ENCODE measurements at regions not wholly inside any gene's neighbourhood (a gene's known extent, or its start where the extent isn't known, plus 50 kb on each side); places are given as distances from the start of the nearest gene placed in this dataset.
A peak's percentile ranks its signal among the peaks of the same experiment; 100 is the strongest.

DNA sequence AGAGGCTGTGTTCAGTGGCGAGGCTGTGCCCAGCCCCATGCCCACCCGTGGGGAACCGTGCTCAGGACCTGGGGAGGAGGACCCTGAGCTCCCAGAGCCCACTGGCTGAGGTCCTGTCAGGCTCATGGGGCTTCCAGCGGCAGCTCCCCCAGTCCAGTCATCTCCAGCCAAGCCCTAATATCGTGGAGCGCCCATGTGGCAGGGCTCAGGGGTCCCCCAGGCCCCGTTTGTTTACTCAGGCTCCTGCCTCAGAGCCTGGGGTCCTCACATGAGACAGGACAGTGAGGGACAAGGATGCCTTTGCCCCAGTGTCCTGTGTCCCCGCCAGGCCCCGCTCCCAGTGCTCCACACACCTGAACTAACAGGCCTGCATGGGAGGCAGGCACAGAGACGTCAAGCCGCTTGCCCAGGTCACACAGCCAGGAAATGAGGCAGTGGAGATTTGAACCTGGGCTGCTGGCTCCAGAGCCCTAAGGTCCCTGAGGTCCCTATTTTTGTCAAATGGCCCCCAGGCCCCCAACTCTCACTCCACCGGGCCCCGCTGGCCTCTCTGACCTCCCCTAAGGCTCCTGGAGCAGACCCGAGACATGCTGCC lies 100.7 kb upstream of the ACTRT2 start:
- DNase-seq: no peak

DNA sequence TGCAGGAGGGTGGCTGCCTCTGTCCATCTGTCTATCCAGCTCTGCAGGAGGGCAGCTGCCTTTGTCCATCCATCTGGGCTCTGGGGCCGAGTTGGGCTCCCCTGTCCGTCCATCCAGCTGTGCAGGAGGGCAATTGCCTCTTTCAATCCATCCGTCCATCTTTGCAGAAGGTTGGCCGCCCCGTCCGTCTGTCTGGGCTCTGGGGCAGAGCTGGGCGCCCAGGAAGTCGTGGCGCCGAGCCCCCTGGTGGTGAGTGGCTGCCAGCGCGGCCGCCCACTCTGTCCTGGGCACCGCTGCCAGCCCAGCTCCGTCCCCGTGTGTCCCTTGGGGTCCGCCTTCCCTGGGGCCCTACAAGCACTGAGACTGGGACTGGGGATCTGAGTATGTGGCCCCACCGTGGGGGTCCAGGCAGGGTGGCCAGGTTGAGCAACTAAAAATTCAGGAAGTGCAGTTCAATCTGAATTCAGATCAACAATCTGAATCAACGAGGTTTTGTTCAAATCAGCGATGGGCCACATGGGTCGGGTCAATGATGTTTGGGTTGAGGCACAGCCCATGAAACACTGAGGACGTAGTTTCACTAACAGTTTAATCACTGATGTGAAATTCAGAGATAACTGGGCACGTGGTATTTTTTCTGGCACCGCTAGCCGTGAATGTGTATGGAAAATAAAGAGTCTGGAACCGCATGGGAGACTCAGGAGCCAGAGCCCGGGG lies 99.1 kb upstream of the ACTRT2 start:
- DNase-seq: peak; percentile 18

DNA sequence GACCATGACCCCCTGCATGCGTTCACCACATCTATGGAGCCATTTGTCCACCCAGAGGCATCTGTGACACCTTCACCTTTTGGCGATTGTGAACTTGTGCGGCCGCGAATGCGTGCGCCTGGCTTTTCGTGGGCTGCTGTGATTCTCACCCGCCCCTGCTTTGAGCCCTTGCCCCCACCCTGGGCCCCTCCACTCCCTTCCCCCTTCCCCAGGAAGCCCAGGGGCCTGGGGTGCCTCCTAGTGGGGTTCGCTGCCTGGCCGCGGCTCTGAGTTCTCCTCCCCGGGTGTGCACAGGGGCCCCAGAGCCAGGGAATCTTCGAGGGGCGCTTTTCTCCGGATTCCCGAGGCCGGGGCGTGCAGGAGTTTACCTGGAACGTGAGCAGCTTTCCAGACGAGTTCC lies 97.9 kb upstream of the ACTRT2 start:
- no peak for DNase-seq

DNA sequence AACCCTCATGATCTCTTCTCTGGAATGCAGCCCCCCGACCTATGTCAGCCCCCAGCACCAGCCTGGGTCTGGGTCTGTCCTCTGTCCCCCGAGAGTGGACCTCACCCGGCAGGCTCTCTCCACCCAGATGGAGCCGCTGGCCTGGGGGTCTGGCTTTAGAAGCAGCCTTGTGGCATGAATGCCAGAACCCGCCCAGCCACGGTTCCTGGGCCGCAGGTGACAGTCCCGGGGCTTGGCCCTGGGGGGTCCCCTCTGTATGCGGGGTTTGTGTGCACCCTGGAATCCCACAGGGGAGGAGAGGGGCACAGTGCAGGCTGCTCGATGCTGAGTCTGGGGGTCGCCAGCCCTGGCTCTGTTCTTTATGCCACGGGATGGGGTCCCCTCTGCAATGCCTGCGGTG lies 96.0 kb upstream of the ACTRT2 start:
- no peak for DNase-seq

DNA sequence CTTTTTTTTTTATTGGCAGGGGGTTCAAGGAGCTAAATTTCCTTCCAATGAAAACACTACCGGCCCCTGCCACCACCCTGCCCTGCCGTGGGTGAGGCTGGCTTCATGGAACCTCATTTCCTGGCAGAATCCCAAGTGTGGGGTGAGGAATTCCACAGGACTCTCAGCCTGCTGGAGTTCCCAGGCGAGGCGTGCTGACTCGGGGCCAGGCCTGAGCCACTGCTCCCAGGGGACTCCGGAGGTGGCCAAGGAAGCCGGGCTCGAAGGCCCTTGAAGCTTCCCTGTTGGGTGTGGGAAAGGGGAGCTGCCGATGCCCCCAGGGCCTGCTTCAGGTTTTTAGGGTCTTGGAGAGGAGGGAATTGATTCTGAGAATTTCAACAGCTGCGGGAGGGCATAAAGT lies 95.3 kb upstream of the ACTRT2 start:
- DNase-seq: no peak

DNA sequence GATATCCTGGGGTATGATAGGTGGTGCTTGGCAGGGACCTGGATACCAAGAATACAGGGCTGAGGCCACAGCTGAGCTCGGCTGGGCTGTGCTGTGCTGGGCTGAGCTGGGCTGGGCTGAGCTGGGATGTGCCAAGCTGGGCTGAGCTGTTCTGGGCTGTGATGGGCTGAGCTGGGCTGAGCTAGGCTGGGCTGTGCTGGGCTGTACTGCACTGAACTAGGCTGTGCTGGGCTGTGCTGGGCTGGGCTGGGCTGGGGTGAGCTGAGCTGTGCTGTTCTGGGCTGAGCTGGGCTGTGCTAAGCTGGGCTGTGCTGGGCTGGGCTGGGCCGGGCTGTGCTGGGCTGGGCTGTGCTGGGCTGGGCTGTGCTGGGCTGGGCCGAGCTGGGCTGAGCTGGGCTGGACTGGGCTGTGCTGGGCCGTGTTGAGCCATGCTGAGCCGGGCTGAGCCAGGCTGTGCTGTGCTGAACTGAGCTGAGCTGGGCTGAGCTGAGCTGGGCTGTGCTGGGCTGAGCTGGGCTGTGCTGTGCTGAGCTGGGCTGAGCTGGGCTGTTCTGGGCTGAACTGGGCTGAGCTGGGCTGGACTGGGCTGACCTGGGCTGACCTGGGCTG lies 94.7 kb upstream of the ACTRT2 start:
- DNase-seq: no peak

DNA sequence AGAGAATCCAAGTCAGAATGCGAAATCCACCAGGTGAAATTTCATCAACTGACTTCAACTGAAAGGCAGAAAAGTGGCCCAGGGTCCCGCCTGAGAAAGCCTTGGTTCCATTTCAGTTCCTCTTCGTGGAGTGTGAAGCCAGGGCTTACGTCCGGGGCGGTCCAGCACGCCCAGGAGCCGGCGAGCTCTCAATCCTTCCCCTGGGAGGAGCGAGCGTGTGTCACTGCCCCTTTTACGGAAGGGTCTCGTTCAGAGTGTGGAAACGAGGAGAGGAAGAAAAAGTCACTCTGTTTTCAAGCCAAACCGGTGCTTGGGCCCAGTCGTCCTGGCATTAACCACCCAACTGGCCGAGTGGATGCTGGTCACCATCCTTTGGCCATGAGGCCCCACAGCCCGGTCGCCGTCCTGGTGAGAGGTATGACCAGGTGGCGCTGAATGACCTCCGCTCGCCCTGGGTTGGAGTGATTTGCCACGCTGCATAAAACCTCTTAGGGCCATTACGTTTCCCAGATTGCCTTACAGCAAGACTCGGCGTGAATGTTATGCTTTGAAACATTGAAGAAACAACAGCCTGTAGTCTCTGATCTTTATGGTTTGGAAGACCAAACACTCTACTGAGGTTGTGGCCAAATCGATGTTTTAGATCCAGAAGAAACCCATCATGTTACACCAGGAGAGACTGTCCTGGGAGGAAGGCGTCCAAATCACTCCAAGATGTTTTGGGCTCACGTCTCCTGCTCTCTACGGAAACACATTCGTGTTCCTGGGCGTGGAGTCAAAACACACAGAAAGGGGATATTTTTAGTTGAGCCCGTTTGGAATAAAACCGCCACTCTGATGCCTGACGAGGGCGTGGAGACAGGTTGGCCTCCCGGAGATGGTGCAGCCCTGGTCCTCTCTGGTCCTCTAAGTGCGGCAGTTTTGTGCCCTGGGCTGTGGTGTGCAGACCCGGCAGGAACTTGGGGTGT lies 93.6 kb upstream of the ACTRT2 start:
- no peak for DNase-seq

DNA sequence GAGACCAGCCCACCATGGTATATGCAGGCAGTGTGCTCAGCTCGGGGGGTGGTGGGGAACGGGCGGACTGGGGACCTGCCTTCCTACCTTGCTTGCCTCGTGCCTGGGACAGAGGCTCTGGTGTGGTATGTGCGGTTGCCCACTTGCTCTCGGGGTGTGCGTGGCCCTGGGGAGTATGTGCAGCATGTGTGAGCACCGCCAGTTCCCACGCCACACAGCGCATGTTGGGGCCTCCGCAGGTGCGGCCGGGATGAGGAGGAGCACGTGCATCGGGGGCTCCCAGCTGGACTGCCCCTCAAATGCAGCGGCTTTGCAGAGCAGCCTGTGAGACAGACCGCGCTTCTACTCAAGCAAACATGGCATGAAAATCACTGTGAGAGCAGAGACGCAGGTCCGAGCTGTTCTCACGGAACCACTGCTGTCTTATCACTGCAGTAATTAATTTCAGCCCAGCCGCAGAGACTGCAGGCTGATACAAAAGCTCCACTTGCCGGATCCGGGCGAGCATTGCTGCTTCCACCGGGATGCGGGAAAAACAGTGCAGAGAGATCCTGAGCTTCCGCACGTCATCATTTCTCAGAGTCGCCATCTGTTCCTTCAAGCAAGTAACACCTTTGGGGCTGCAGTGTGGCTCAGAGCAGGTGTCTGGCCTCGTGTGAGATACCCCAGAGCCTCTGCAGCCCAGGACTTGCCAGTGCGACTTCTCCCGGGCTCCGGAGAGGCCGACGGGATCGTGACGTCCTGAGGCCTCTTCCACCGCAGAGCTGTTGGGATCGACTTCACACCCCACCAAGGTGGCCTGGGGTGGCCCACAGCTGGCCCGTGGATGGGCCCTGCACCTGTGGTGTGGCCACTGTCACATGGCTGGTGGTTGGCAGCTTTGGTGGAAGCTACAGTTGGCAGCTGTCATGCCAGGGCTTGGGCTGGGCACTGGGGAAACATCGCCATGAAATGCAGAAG lies 92.6 kb upstream of the ACTRT2 start:
- DNase-seq: no peak

DNA sequence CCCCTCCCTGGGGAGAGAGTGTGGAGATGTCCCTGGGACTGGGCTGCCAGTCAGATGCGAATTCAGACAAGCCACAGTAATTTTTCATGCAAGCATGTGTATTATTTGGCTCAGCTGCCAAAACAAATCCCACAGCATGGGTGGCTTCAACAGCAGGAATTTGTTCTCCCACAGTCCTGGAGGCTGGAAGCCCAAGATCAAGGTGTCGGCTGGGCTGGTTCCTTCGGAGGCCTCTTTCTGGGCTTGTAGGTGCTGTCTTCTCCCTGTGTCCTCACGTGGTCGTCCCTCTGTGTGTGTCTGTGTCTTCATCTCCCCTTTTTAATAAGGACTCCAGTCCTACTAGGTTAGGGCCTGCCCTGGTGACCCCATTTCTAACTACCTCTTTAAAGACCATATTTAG lies 91.9 kb upstream of the ACTRT2 start:
- no peak for DNase-seq

DNA sequence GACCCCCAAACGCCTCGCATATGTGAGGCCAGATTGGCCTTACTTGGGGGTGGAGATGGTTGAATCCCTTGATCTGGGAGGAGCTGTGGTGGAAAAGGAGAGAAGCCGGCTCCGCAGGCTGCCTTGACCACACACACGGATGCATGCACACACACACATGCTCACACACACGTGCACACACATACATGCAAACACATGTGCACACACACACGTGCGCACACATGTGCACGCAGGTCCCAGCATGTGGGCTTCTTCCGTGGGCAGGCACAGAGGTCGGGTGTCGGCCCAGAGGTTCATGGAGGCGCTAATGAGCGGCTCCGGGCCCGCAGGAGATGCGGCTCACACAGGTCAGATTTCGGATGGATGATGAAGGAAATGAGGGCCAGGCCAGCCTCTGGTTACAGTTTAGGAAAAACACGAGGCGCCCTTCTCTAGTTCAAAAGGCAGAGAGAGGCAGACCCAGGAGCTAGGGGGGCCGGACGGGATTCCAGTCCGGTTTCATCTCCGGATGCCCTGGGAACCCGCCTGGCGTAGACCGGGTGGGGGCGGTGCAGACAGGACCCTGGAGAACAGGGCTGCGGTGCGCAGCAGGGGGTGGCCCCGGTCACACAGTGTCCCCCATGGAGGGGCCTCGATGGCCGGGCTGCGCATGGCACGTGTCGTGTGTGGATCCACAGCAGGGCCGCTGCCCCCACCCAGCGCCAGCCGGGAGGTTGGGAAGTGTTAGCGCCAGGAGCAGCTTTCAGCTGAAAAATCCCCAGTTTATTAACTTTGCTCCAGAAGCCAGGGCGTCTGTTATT lies 91.1 kb upstream of the ACTRT2 start:
- DNase-seq: no peak

DNA sequence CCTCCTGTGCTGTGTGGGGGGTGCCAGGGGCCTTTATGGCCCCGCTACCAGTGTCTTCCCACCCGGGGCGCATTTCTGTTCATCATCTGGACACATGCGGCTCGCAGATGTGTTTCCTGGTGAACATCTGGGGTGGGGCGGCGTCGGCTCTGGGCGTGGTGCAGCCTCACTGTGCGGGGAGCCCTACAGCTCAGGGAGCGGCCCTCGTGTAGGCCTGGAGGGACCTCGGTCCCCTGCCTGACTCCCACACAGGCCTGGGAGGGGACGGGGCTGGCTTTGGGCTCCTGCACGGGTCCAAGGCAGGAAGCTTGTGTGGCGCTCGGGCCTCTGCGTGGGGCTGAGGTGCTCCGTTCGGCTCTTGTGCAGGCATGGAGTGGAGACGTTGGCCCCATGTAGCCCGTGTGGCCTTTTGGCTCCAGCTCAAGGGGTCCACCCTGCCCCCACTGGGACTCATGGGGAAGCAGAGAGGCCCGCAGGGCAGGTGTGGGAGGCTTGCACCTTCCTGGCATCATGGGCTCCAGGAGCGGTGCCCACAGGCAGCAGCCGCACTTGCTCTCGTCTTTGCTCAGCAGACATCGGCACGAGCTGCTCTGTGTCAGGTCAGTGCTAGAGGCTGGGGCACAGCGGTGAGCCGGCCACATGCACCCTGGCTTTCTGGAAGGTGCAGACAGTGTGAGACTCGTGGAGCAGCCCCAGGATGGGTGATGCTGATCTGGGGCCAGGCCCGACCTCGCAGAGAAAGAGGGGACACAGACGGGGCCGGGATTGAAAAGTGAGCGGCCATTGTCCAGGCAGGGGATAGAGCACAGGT lies 90.1 kb upstream of the ACTRT2 start:
- DNase-seq: no peak

DNA sequence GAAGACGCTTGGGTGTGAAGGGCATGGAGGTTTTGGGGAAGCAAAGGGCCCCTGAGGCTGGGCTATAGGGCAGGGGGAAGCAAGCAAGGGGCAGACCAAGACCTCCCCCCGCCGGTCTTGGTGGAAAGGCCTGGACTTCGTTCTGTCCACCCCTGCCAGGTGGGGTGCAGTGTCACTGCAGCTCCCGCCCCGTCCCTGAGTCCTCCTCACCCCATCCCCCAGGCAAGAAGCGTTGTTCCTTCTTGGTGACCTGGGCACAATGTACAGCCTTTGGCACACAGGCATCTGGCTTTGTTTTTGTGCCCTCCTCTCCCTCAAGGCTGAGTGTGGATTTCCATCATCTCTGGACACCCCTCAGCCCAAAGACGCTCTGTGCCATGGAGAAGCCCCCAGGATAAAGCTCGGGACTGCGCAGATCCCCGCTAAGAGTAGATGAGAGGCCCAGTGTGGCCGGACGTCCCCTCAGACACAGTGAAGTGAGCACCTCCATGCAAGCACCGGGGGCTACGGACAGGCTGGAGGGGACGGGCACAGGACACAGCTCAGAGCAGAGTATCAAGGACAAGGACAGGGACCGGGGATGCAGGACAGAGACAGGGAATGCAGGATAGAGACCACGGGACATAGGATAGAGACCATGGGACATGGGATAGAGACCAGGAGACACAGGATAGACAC lies 89.4 kb upstream of the ACTRT2 start:
- no peak for DNase-seq

DNA sequence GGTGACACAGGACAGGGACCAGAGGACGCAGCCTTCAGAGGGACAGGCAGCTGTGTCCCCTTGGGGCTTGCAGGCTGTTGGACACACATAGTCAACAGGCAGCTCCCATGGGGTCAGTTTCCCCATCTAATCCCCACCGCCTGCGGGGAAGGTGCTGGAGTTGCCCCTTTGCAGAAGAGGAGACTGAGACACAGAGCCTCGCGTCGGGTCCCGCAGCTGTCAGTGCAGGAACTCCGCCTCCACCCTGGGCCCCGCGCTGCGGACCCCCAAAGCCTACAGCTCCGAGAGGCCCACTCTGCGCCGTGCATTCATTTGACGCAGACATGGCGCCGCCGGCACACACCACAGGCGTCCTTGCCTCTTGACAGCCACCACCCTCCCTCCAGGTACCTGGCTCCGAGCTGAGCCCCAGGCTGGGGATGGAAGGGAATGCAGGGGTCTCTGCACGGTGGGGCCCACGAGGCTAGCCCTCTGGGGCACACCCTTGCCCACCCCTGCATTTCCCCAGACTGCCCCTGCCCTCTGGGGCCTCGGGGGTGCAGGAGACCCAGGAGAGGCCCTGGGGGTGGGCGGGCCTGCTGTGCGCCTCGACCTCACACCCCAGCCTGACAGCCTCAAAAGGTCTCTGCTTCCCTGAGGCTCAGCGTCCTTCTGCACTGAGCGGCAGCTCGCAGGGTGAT lies 88.5 kb upstream of the ACTRT2 start:
- DNase-seq: no peak

DNA sequence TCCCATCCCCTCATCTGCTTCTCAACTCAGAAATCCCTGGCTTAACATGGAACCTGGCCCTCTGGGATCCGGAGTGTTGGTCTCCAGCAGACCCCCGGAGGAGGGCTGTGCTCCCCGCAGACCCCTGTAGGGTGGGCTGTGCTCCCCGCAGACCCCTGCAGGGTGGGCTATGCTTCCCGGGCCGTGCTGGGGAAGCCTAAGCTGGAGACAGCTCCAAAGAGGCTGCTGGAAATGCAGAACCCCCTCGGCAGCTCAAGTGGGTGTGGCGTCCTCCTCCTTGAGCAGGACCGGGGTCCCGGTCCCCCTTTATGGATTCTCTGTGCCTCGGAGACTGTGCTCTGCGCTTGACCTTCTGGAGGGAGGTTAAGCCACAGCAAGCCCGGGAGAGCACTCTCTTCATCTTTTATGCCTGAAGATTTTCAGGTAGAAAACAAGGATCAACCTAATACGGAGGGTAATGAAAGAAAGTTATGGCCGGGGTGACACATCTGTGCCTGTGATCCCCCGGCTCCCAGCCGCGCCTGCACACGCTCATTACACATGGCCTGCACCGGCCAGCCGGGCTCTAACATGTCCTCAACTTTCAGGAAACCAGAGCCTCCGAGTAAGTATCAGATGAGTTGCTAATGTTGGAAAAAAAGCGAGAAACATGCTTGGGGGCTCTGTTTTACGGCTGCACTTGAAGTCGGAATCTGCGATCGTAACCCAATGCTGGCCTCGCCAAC lies 87.7 kb upstream of the ACTRT2 start:
- no peak for DNase-seq

DNA sequence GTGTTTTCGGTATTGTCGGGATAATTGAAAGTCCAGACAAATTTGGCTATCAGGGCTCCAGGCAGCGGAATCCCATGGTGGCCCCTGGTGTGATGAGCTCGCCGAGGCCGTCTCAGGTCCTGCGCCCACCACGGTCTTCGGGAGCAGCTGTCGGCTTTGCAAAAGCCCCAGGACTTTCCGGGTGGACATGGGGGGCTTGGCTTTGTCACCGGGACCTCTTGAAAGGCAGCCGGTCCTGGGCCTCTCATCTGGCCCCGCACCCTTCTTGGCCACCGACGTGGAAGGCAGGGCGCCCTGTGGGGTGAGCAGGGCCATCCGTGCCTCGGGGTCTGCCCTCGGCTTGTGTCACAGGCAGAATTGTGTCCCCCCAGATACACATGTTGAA lies 87.1 kb upstream of the ACTRT2 start:
- DNase-seq: no peak

DNA sequence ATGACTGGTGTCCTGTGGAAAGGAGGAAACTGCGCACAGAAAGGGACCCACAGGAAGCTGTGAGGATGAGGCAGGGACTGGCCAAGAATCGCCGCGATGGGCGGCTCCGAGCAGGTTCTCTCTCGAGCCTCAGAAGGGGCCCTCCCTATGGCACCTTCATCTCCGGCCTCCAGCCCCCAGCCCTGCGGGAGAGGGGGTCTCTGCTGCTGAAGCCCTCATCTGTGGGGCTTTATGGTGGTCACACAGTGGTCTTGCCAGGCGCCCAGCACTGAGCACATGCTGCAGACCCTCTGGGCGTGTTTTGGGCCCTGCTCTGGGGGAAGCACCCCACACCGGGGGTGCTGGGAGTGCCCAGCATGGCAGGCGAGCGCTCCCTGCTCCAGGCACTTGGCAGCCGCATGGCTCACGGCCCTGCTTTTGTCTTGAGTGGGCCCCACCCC lies 86.6 kb upstream of the ACTRT2 start:
- DNase-seq: no peak

DNA sequence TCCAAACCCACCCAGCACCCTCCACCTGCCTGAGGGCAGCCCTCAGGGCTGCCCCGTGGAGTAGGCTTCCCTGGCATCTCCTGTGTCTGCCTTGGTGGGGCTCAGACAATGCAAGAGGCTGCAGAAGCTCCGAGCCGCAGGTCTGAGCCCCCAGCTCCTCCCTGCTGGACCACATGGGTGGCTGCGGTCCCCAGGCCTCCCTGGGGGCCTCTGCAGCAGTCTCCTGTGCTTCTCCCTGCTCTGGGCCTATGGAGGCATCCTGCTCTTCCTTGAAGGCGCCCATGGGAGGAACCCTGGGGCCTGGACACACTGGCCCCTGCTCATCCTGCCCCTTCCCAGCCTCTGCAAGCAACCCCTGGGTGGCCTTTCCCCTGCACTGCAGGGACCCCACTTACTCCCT lies 86.1 kb upstream of the ACTRT2 start:
- no peak for DNase-seq

DNA sequence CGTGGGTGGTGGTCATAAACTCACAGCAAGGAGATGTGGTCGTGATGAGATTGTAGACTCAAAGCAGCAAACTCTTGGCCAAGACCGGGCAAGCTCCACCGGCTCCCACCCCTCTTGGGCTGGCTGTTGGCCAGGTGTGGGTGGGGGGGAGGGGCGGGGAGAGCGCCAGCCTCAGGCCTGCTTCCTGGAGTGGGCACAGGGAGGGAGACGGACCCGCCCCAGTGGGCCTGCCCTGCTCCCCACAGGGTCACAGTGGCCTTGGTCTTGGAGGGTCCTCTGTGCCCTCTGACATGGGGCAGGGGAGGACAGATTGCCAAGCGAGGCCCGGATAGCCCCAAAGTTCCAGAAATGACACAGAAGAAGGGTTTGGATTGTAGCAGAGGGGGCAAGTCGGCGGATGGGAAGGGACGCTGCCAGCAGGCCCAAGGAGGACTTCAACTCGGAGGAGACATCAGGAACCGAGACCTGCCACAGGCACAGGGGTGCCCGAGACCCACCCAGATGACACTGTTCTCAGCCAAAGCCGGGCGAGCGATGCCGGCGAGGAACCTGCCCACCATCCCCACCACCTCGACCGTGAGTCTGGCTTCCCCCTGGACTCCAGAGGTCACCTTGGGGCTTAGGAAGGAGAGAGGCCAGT lies 85.4 kb upstream of the ACTRT2 start:
- no peak for DNase-seq
